ENCODE measurements at regions not wholly inside any gene's neighbourhood (a gene's known extent, or its start where the extent isn't known, plus 50 kb on each side); places are given as distances from the start of the nearest gene placed in this dataset.

DNA sequence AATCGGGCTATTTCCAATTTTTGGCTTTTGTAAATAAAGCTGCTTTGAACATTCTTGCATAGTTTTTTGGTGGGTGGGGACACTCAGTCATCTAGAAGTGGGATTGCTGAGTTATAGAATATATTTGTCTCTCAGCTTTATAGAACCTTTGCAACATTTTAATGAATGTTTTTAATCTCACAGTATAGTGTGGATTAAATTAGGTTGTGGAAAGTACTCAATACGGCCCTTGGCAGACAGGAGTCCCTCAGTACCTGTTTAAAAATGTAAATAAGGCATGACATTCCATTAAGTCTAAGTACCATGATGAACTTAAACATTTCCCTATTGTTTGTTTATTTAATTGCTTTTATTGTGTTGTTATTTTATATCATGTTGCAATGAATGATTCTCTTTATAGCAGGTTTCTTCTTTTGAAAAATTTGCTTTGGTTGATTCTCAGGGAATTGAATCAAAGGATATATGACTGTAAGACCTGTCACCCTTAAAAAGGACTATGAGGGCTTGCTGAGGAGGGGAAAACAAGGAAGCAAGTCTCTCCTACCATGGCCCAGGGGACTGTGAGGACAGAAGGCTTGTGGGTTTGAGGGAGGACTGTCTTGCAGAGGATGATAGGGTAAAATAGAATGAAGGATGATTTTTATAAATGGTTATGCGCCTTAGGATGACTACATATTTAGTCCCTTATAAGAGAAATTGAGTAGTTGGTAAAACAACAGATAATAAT is 165.1 kb downstream of the RPIA start:
- Histone ChIP-seq H3K9me3 (ENCODE audit: control insufficient read depth in 1 of 2, insufficient read depth in 1 of 2, low read depth in 1 of 2, low read length in 2 of 2) (no peaks in the 10 kb centered on the region), H2AFZ (ENCODE audit: low read depth, low read length, poor library complexity, severe bottlenecking) (no peak overlapping the region), H3K4me1 (ENCODE audit: control insufficient read depth in 1 of 2, insufficient read depth in 2 of 2, low read length in 2 of 2) (no peaks in the 10 kb centered on the region; a peak in 1 of 4 replicates), H3K79me2 (ENCODE audit: insufficient read depth, low read length) (no peaks in the 10 kb centered on the region), H3K4me3 (replicated peaks in 1 of 2; ENCODE audit: low read depth in 1 of 2, low read length in 2 of 2) (no peak overlapping the region), H3K36me3 (ENCODE audit: control insufficient read depth in 1 of 2, insufficient read depth in 2 of 2, low read length in 2 of 2) (no peaks in the 10 kb centered on the region), H3K9me2 (ENCODE audit: insufficient read depth) (no peaks in the 10 kb centered on the region), H4K20me1 (ENCODE audit: insufficient read depth) (no peaks in the 10 kb centered on the region), H3K9ac (ENCODE audit: low read length) (no peak overlapping the region), H3K27me3 (ENCODE audit: insufficient read depth, low read length) (peaks cover 26% of the 10 kb centered on the region), H3K4me2 (ENCODE audit: low read length) (no peak overlapping the region), H3K27ac (ENCODE audit: low read depth, low read length) (no peak overlapping the region)
- TF ChIP-seq JUND (IDR thresholded peaks at IDR 0.05) (no peak), CEBPB (IDR thresholded peaks at IDR 0.05; ENCODE audit: low read depth) (no peak), FOSL1 (IDR thresholded peaks at IDR 0.05; ENCODE audit: low read depth) (no peak), YY1 (IDR thresholded peaks at IDR 0.05; ENCODE audit: extremely low read depth, insufficient replicate concordance, low read depth, low read length) (no peak), EZH2 (IDR thresholded peaks at IDR 0.05) (no peak), POLR2A (IDR thresholded peaks at IDR 0.05; ENCODE audit: borderline replicate concordance, extremely low read depth, insufficient read depth, insufficient read length) (no peak), POLR2AphosphoS5 (IDR thresholded peaks at IDR 0.05; ENCODE audit: low read depth, low read length) (no peak), SIN3A (IDR thresholded peaks at IDR 0.05; ENCODE audit: low read depth) (no peak), EZH2phosphoT487 (IDR thresholded peaks at IDR 0.05; ENCODE audit: borderline replicate concordance) (no peak), TCF7L2 (IDR thresholded peaks at IDR 0.05; ENCODE audit: borderline replicate concordance, extremely low read depth, insufficient read depth, insufficient read length) (no peak), SP1 (IDR thresholded peaks at IDR 0.05; ENCODE audit: low read depth) (no peak), ELF1 (IDR thresholded peaks at IDR 0.05; ENCODE audit: borderline replicate concordance, low read depth) (no peak), SRF (IDR thresholded peaks at IDR 0.05; ENCODE audit: low read depth) (no peak)
- TF ChIP-seq, protein P1, sequence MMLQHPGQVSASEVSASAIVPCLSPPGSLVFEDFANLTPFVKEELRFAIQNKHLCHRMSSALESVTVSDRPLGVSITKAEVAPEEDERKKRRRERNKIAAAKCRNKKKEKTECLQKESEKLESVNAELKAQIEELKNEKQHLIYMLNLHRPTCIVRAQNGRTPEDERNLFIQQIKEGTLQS (IDR thresholded peaks at IDR 0.05) = no peak
- TF ChIP-seq, protein P2, sequence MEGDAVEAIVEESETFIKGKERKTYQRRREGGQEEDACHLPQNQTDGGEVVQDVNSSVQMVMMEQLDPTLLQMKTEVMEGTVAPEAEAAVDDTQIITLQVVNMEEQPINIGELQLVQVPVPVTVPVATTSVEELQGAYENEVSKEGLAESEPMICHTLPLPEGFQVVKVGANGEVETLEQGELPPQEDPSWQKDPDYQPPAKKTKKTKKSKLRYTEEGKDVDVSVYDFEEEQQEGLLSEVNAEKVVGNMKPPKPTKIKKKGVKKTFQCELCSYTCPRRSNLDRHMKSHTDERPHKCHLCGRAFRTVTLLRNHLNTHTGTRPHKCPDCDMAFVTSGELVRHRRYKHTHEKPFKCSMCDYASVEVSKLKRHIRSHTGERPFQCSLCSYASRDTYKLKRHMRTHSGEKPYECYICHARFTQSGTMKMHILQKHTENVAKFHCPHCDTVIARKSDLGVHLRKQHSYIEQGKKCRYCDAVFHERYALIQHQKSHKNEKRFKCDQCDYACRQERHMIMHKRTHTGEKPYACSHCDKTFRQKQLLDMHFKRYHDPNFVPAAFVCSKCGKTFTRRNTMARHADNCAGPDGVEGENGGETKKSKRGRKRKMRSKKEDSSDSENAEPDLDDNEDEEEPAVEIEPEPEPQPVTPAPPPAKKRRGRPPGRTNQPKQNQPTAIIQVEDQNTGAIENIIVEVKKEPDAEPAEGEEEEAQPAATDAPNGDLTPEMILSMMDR (IDR thresholded peaks at IDR 0.05 in 2 of 3, conservative IDR thresholded peaks at IDR 0.05 in 1 of 3; ENCODE audit: borderline replicate concordance in 1 of 3, insufficient read depth in 1 of 3, low read depth in 2 of 3, low read length in 2 of 3) = no peak
- TF ChIP-seq, protein P3, sequence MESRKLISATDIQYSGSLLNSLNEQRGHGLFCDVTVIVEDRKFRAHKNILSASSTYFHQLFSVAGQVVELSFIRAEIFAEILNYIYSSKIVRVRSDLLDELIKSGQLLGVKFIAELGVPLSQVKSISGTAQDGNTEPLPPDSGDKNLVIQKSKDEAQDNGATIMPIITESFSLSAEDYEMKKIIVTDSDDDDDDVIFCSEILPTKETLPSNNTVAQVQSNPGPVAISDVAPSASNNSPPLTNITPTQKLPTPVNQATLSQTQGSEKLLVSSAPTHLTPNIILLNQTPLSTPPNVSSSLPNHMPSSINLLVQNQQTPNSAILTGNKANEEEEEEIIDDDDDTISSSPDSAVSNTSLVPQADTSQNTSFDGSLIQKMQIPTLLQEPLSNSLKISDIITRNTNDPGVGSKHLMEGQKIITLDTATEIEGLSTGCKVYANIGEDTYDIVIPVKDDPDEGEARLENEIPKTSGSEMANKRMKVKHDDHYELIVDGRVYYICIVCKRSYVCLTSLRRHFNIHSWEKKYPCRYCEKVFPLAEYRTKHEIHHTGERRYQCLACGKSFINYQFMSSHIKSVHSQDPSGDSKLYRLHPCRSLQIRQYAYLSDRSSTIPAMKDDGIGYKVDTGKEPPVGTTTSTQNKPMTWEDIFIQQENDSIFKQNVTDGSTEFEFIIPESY (IDR thresholded peaks at IDR 0.05; ENCODE audit: extremely low read depth, insufficient replicate concordance, low read length) = no peak
- TF ChIP-seq, protein P4, sequence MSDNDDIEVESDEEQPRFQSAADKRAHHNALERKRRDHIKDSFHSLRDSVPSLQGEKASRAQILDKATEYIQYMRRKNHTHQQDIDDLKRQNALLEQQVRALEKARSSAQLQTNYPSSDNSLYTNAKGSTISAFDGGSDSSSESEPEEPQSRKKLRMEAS (IDR thresholded peaks at IDR 0.05) = no peak
- ChIA-PET CTCF (no interaction called here), POLR2A (no interaction called here), RAD21 (ENCODE audit: low non-redundant PET in 1 of 2, low total read pairs in 2 of 2, uncharacterized antibody in 2 of 2, unreplicated experiment in 2 of 2) (no interaction called here)
- intact Hi-C loops (cut with micrococcal nuclease) = no loop called here
- BruUV-seq (replicated peaks) = no TSS peak
- DNase-seq (ENCODE audit: low read depth, low spot score) = no peak
- ATAC-seq = no peak

Data from HCT116 (cell line).